NCI-H69 (cell line): ENCODE measurements at regions not wholly inside any gene's neighbourhood (a gene's known extent, or its start where the extent isn't known, plus 50 kb on each side); places are given as distances from the start of the nearest gene placed in this dataset.

ENCODE experiments used
- DNase-seq: peaks from one replicate; lab custom pipeline; 2025; lab: John Stamatoyannopoulos, UW

GRCh38 chr13:59121507-59121906, 1042.2 kb downstream of the DIAPH3 start:
- DNase-seq = no peak

GRCh38 chr13:59126474-59126873, 1037.3 kb downstream of the DIAPH3 start:
- no peak for DNase-seq

GRCh38 chr13:59133903-59134302, 1029.8 kb downstream of the DIAPH3 start:
- no peak for DNase-seq

GRCh38 chr13:59144700-59145099, 1019.0 kb downstream of the DIAPH3 start:
- no peak for DNase-seq

- DNase-seq = no peak
Measured at GRCh38 chr13:59145381-59145780, 1018.3 kb downstream of the DIAPH3 start.

GRCh38 chr13:59157181-59157580, 1006.5 kb downstream of the DIAPH3 start:
- no peak for DNase-seq

- no peak for DNase-seq
Measured at GRCh38 chr13:59166174-59166573, 997.6 kb downstream of the DIAPH3 start.

GRCh38 chr13:59172076-59172475, 991.7 kb downstream of the DIAPH3 start:
- no peak for DNase-seq

GRCh38 chr13:59176775-59177174, 987.0 kb downstream of the DIAPH3 start:
- DNase-seq = peak; percentile 41

GRCh38 chr13:59178344-59178743, 985.4 kb downstream of the DIAPH3 start:
- peak; percentile 31 for DNase-seq

- no peak for DNase-seq
Measured at GRCh38 chr13:59182241-59182640, 981.5 kb downstream of the DIAPH3 start.

- peak; percentile 11 for DNase-seq
Measured at GRCh38 chr13:59197397-59197796, 966.3 kb downstream of the DIAPH3 start.

GRCh38 chr13:59201841-59202240, 961.9 kb downstream of the DIAPH3 start:
- DNase-seq = no peak

- no peak for DNase-seq
Measured at GRCh38 chr13:59203855-59204254, 959.9 kb downstream of the DIAPH3 start.

- DNase-seq = no peak
Measured at GRCh38 chr13:59205501-59205900, 958.2 kb downstream of the DIAPH3 start.

- DNase-seq = no peak
Measured at GRCh38 chr13:59208405-59209195, 955.1 kb downstream of the DIAPH3 start.

GRCh38 chr13:59210543-59210942, 953.2 kb downstream of the DIAPH3 start:
- DNase-seq = no peak

- DNase-seq = no peak
Measured at GRCh38 chr13:59211606-59212005, 952.1 kb downstream of the DIAPH3 start.

- peak; percentile 7 for DNase-seq
Measured at GRCh38 chr13:59229401-59229800, 934.3 kb downstream of the DIAPH3 start.

GRCh38 chr13:59229861-59230260, 933.9 kb downstream of the DIAPH3 start:
- DNase-seq = peak; percentile 11

GRCh38 chr13:59230484-59231264, 933.1 kb downstream of the DIAPH3 start:
- peak; percentile 70 for DNase-seq

- peak; percentile 40 for DNase-seq
Measured at GRCh38 chr13:59236309-59236919, 927.3 kb downstream of the DIAPH3 start.

- DNase-seq = no peak
Measured at GRCh38 chr13:59236944-59237343, 926.8 kb downstream of the DIAPH3 start.
